HL-60 (cell line): ENCODE measurements at regions not wholly inside any gene's neighbourhood (a gene's known extent, or its start where the extent isn't known, plus 50 kb on each side); places are given as distances from the start of the nearest gene placed in this dataset.
A peak's percentile ranks its signal among the peaks of the same experiment; 100 is the strongest.

Experiments
- DNase-seq, 2 experiments: peaks; one replicate each; pipeline ENCODE4 v3.0.0-alpha.2; 2010 to 2020; ENCODE audit warnings: low read depth in 1 of 2, low spot score in 1 of 2
- H3K27ac ChIP-seq: fragments of 250-450 bp; sonication (Bioruptor Pico); replicated peaks from 2 replicates; pipeline ENCODE4 v1.5.1; 2020; ENCODE audit warnings: mild to moderate bottlenecking, moderate library complexity
- H3K27me3 ChIP-seq: fragments of 250-450 bp; sonication (Bioruptor Pico); 2 replicates; pipeline ENCODE4 v1.5.1; 2021; ENCODE audit warnings: mild to moderate bottlenecking, moderate library complexity; ENCODE audit not compliant: insufficient read depth, poor library complexity, severe bottlenecking
- H3K4me3 ChIP-seq: replicated peaks from 2 replicates; pipeline ENCODE4 v1.5.1; 2011; ENCODE audit warnings: mild to moderate bottlenecking, control low read depth, low read length; ENCODE audit not compliant: insufficient read depth
- CTCF ChIP-seq: IDR thresholded peaks from one replicate; pipeline ENCODE4 v1.5.1; 2011; ENCODE audit warnings: low read length, control low read depth, inconsistent platforms; ENCODE audit not compliant: insufficient read depth
- GABPA ChIP-seq: IDR thresholded peaks from 2 replicates; pipeline ENCODE4 v1.6.1; 2012; ENCODE audit warnings: low read depth
- POLR2AphosphoS5 ChIP-seq: IDR thresholded peaks from 2 replicates; pipeline ENCODE4 v1.6.1; 2012; ENCODE audit warnings: low read depth
- SPI1 ChIP-seq: IDR thresholded peaks from 2 replicates; pipeline ENCODE4 v1.6.1; 2012; ENCODE audit warnings: low read depth, mild to moderate bottlenecking, borderline replicate concordance
- TF ChIP-seq, protein P1 (sequence below): IDR thresholded peaks from 2 replicates; pipeline ENCODE4 v1.6.1; 2012; ENCODE audit warnings: low read depth; ENCODE audit not compliant: insufficient replicate concordance

DNA sequence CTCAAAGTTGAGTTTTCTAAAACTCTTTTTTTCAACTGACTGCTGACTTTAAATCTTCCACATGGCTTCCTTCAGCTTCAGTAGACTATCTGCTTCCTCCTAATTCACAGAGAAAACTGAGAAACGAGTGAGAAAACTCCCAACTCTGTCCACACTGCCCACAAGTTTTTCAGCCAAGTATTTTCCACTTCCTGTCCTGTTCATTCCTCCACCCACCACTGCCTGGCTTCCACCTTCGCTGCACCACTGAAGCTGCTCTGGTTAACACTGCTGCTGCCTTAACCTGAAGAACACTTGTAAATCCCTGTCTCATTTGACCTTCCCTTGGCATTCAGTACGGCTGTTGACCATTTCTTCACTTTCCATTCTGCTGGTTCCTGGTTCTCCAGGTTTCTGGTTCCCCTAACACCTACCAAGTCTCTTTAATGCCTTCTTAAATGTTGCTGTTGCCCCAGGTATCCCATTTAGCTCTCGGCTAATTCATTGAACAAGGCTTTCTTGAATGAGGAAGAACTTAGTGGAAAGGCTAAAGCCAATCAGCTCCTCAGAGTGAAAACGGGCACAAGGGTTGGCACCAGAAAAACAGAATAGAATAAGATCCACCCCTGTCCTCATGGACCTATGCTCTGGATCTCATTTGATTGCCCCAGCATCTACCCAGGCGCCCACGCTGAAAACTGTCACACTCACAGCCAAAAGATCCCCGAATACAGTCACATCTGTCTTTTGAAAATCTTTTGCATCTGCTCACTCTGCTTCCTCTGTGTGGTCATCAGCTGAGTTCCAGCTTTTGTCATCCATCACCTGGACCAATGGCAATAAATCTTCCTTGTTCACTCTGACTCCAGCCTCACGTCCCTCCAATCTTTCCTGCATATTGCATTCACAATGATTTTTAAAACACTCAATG is 104.4 kb upstream of the TAB2 start:
- 0 out of 2 replicates have a peak overlapping the region, but pooled peaks have one; percentile 4 for H3K27ac ChIP-seq
- peak; percentile 44; the same call in 1 of the 2 replicates for TF ChIP-seq SPI1
- TF ChIP-seq GABPA: no peak
- peak in 1 of 2 experiments; percentile 36 for DNase-seq
- no peaks in the 10 kb centered on the region for H3K27me3 ChIP-seq
- no peak overlapping the region for H3K4me3 ChIP-seq

- TF ChIP-seq POLR2AphosphoS5: no peak
- TF ChIP-seq SPI1: no peak
- no peak for TF ChIP-seq GABPA
- TF ChIP-seq, protein P1, sequence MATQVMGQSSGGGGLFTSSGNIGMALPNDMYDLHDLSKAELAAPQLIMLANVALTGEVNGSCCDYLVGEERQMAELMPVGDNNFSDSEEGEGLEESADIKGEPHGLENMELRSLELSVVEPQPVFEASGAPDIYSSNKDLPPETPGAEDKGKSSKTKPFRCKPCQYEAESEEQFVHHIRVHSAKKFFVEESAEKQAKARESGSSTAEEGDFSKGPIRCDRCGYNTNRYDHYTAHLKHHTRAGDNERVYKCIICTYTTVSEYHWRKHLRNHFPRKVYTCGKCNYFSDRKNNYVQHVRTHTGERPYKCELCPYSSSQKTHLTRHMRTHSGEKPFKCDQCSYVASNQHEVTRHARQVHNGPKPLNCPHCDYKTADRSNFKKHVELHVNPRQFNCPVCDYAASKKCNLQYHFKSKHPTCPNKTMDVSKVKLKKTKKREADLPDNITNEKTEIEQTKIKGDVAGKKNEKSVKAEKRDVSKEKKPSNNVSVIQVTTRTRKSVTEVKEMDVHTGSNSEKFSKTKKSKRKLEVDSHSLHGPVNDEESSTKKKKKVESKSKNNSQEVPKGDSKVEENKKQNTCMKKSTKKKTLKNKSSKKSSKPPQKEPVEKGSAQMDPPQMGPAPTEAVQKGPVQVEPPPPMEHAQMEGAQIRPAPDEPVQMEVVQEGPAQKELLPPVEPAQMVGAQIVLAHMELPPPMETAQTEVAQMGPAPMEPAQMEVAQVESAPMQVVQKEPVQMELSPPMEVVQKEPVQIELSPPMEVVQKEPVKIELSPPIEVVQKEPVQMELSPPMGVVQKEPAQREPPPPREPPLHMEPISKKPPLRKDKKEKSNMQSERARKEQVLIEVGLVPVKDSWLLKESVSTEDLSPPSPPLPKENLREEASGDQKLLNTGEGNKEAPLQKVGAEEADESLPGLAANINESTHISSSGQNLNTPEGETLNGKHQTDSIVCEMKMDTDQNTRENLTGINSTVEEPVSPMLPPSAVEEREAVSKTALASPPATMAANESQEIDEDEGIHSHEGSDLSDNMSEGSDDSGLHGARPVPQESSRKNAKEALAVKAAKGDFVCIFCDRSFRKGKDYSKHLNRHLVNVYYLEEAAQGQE: no peak
- no peak for TF ChIP-seq CTCF
- no peak overlapping the region for H3K4me3 ChIP-seq
- no peak overlapping the region for H3K27ac ChIP-seq
- DNase-seq: no peak
- no peaks in the 10 kb centered on the region for H3K27me3 ChIP-seq
Measured at GRCh38 chr6:149213829-149214228, 103.7 kb upstream of the TAB2 start.

DNA sequence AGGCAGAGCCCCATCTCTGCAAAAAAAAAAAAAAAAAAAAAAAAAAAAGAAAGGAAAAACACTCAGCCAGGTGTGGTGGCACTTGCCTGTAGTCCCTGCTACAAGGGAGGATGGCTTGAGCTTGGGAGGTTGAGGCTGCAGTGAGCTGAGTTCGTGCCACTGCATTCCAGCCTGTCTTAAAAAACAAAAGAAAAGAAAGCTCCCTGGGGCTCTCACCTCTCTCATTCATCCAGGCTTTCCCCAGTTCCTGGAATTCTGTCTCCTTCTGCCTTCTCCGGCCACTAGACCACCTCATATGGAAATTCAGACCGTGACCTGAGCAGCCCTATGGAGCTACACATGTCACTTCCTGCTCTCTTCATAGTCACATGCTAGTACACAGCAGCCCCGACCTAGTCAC is 101.1 kb upstream of the TAB2 start:
- Histone ChIP-seq H3K4me3 (no peak overlapping the region), H3K27ac (no peak overlapping the region), H3K27me3 (no peaks in the 10 kb centered on the region)
- no peak for DNase-seq
- TF ChIP-seq GABPA: no peak
- no peak for TF ChIP-seq POLR2AphosphoS5
- no peak for TF ChIP-seq SPI1
- TF ChIP-seq CTCF: no peak
- TF ChIP-seq, protein P1: no peak

DNA sequence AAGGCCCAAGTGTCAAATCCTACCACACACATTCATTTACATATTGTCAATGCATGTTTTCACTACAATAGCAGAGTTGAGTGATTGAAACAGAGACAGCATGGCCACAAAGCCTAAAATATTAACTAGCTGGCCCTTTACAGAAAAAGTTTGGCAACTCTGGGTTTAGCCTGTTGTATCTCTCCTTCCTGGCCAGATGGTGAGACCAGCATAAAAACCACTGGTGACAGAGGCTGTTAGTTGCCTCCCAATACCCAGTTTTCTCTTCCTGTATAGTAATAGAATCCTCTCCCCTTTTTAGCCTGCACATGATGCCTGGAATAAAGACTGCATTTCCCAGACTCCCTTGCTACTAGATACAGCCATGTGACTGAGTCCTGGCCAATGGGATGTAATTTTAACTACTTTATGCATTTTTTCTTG is 100.0 kb upstream of the TAB2 start:
- Histone ChIP-seq H3K4me3 (no peak overlapping the region), H3K27me3 (no peaks in the 10 kb centered on the region), H3K27ac (no peak overlapping the region)
- TF ChIP-seq SPI1 (no peak), POLR2AphosphoS5 (no peak), GABPA (no peak), CTCF (no peak)
- TF ChIP-seq, protein P1: no peak
- DNase-seq: no peak
